ENCODE measurements at regions not wholly inside any gene's neighbourhood (a gene's known extent, or its start where the extent isn't known, plus 50 kb on each side); places are given as distances from the start of the nearest gene placed in this dataset.

GRCh38 chr5:58012102-58012501 is 447.8 kb downstream of the PLK2 start:
- TF ChIP-seq TAF1 (IDR thresholded peaks at IDR 0.05; ENCODE audit: low read depth, low read length) (no peak), CTCF (IDR thresholded peaks at IDR 0.05; ENCODE audit: control extremely low read depth in 1 of 3, insufficient read depth in 1 of 3, low read depth in 1 of 3, low read length in 3 of 3) (no peak), SIN3A (conservative IDR thresholded peaks at IDR 0.05 in 1 of 2, IDR thresholded peaks at IDR 0.05 in 1 of 2; ENCODE audit: low read depth in 1 of 2, low read length in 2 of 2) (no peak), NRF1 (IDR thresholded peaks at IDR 0.05; ENCODE audit: low read depth, low read length) (no peak), POLR2A (IDR thresholded peaks at IDR 0.05; ENCODE audit: control extremely low read depth in 1 of 2, low read depth in 2 of 2, low read length in 2 of 2) (no peak), POLR2AphosphoS5 (IDR thresholded peaks at IDR 0.05; ENCODE audit: low read depth, low read length) (no peak), HDAC6 (IDR thresholded peaks at IDR 0.05; ENCODE audit: low read depth, low read length) (no peak), EP300 (IDR thresholded peaks at IDR 0.05; ENCODE audit: borderline replicate concordance in 1 of 2, low read depth in 2 of 2, low read length in 2 of 2) (no peak), CHD1 (IDR thresholded peaks at IDR 0.05; ENCODE audit: low read depth, low read length) (no peak)

Measured in H1 (cell line).